GM12875 (cell line): ENCODE measurements at regions not wholly inside any gene's neighbourhood (a gene's known extent, or its start where the extent isn't known, plus 50 kb on each side); places are given as distances from the start of the nearest gene placed in this dataset.

Experiments
- H3K4me3 ChIP-seq: one replicate; pipeline ENCODE4 v1.5.1; 2011; ENCODE audit warnings: low read depth, low read length, control low read depth
- CTCF ChIP-seq: IDR thresholded peaks from 2 replicates; pipeline ENCODE4 v1.5.1; 2011; ENCODE audit warnings: low read depth, mild to moderate bottlenecking, control low read depth, inconsistent platforms, low read length, moderate library complexity, borderline replicate concordance; ENCODE audit not compliant: insufficient read depth

DNA sequence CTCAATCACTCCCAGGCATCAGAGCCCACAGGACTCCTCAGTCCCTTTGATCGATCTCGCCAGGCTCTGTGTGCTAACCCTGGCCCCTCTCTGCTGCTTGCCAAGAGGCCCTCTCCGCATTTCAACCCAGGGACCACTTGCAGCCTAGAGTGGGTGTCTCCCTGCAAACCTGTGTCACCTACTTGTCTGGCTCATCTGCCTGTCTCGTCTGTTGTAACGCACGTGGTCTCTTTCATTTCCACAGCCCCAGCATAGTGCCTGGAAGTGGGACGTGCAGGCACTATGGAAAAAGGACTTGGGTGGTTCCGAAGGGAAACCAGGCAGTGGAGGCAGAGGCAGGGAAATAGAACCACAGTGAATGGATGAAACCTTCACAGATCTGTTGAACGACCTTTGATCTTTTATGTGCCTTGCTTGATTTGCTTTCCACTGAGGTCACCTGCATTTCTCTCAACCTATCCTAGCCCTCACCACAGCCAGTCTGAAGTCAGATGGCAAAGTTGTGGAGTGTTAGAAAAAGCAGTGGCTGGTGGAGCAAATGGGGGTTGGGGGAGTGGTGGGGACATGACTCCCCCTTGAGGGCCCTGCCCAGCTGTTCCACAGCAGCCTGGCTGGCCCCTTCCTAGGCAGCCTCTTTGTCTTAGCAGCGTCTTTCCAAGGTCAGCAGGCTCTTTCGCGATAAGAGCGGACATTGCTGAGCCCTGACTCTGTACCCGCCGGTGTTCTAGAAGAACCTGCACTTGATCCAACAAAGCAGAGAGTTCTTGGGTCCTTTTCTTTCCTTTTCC, 55.8 kb upstream of the TAGAP start:
- TF ChIP-seq CTCF, result no peak
- no peak overlapping the region for H3K4me3 ChIP-seq

- TF ChIP-seq CTCF, result no peak
- no peak overlapping the region for H3K4me3 ChIP-seq
Measured at GRCh38 chr6:159099961-159100360, 55.2 kb upstream of the TAGAP start.

- no peak overlapping the region for H3K4me3 ChIP-seq
- TF ChIP-seq CTCF, result no peak
Measured at GRCh38 chr6:159099276-159099675, 54.5 kb upstream of the TAGAP start.

DNA sequence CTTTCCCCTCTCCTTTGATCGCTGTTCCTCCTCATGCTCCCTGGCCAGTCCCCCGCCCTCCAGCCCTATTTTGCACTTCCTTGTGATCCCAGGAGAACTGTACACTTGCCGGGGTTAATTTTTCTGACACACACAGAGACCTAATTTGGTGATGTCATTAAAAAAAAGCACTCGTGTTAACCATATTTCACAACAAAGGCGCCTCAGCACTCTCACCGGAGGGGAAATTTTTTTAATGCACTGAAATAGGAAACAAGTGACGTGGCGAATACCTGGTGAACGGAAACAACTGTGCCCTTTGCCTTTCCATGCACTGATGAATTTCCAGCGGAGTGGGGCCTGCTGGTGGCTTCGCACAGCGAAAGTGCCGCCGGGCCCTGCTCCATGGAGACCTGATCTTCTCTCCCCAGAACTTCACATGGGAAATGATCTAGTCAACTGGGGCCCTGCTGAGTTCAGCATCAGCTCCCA, 53.9 kb upstream of the TAGAP start:
- H3K4me3 ChIP-seq, result no peak overlapping the region
- TF ChIP-seq CTCF, result no peak

- no peak for TF ChIP-seq CTCF
- H3K4me3 ChIP-seq, result no peak overlapping the region
Measured at GRCh38 chr6:159097256-159097655, 52.5 kb upstream of the TAGAP start.

GRCh38 chr6:159095616-159096015, 50.8 kb upstream of the TAGAP start:
- no peak for TF ChIP-seq CTCF
- H3K4me3 ChIP-seq, result no peak overlapping the region
